GM10266 (cell line): ENCODE measurements at regions not wholly inside any gene's neighbourhood (a gene's known extent, or its start where the extent isn't known, plus 50 kb on each side); places are given as distances from the start of the nearest gene placed in this dataset.

ENCODE experiments used
- DNase-seq: peaks from one replicate; pipeline ENCODE4 v3.0.0; 2012; ENCODE audit errors: extremely low spot score
- CTCF ChIP-seq: IDR thresholded peaks from 2 replicates; pipeline ENCODE4 v1.5.1; 2012; ENCODE audit warnings: mild to moderate bottlenecking, low read depth; ENCODE audit not compliant: control insufficient read depth, insufficient read depth; ENCODE audit errors: missing control alignments

GRCh38 chr6:169944415-169944814 lies 193.0 kb downstream of the ERMARD start:
- DNase-seq, result no peak
- TF ChIP-seq CTCF, result no peak

GRCh38 chr6:169944061-169944337 lies 192.6 kb downstream of the ERMARD start:
- TF ChIP-seq CTCF, result no peak
- DNase-seq, result no peak

- TF ChIP-seq CTCF, result no peak
- DNase-seq, result no peak
These were observed 192.0 kb downstream of the ERMARD start for GRCh38 chr6:169943241-169944060.

DNA sequence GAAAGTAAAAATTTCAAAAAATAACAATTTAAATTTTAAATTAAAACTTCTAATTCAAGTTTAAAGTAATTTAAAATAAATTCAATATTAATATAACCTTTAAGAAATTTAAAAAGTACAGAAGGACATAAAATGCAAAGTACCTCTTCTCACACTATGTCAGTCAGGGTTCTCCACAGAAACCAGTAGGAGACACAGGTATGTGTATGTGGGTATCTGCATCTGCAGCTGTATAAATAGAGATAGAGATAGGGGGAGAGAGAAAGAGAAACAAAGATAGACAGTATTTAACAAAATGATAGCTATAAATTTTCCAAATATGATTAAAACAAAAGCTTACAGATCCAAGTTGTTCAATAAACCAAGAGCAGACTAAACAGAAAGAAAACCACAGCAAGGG lies 190.8 kb downstream of the ERMARD start:
- DNase-seq, result no peak

GRCh38 chr6:169940481-169941271 lies 189.3 kb downstream of the ERMARD start:
- no peak for DNase-seq
- no peak for TF ChIP-seq CTCF

More for the DNA sequence above, 190.8 kb downstream of the ERMARD start:
- TF ChIP-seq CTCF, result no peak

GRCh38 chr6:169939554-169940164 lies 188.2 kb downstream of the ERMARD start:
- no peak for DNase-seq
- TF ChIP-seq CTCF, result no peak
